Left ventricle myocardium inferior (tissue), 1 donor: ENCODE measurements at regions not wholly inside any gene's neighbourhood (a gene's known extent, or its start where the extent isn't known, plus 50 kb on each side); places are given as distances from the start of the nearest gene placed in this dataset.

Experiments
- DNase-seq: peaks from one replicate; pipeline ENCODE4 v3.0.0-alpha.2; 2020
- H3K27ac ChIP-seq: fragments of 200-600 bp; replicated peaks from 2 replicates; pipeline ENCODE4 v1.8.0; 2021
- H3K27me3 ChIP-seq: fragments of 200-600 bp; 2 replicates; pipeline ENCODE4 v1.8.0; 2021; ENCODE audit warnings: low read depth
- H3K36me3 ChIP-seq: fragments of 200-600 bp; 2 replicates; pipeline ENCODE4 v1.8.0; 2021
- H3K4me1 ChIP-seq: fragments of 200-600 bp; 2 replicates; pipeline ENCODE4 v1.8.0; 2021
- H3K4me3 ChIP-seq: fragments of 200-600 bp; 2 replicates; pipeline ENCODE4 v1.8.0; 2021; ENCODE audit warnings: mild to moderate bottlenecking, moderate library complexity
- H3K9me3 ChIP-seq: fragments of 200-600 bp; replicated peaks from 2 replicates; pipeline ENCODE4 v1.8.0; 2021
- intact Hi-C: fragments of 100-400 bp; cut with micrococcal nuclease; formaldehyde crosslinking; loops from one replicate; pipeline ENCODE4 v1.11.0; 2022
- TF ChIP-seq, protein P1 (sequence below): fragments of 200-600 bp; IDR thresholded peaks from 2 replicates; pipeline ENCODE4 v1.8.0; 2021; ENCODE audit warnings: antibody characterized with exemption, mild to moderate bottlenecking, borderline replicate concordance
- donor health status: DM: no; HTN: yes; CAD: no; lungs with severe emphysema.

DNA sequence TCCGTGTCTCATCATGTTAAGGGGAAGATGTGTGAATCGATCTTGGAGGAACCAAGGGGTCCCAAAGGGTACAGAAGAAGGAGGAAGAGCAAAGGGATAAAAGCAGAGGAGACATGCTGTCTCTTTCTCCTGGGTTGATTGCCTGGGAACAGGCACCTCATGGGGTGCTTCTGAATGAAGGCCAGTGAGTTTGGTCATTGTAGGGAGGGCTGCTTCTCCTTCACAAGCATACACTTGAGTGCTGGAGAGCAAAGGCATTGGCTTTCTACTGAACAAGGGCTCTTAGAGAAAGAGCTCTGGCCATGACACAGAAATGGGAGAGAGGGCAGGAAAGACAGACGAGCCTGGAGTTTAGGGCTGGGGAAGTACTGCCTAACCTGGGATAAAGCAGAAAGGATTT, 146.7 kb upstream of the NPY start:
- Histone ChIP-seq H3K27me3 (no peaks in the 10 kb centered on the region), H3K4me3 (no peak overlapping the region), H3K9me3 (no peaks in the 10 kb centered on the region), H3K4me1 (no peaks in the 10 kb centered on the region), H3K27ac (no peak overlapping the region), H3K36me3 (no peaks in the 10 kb centered on the region)
- no peak for DNase-seq
- intact Hi-C loops, result no loop called here
- TF ChIP-seq, protein P1, sequence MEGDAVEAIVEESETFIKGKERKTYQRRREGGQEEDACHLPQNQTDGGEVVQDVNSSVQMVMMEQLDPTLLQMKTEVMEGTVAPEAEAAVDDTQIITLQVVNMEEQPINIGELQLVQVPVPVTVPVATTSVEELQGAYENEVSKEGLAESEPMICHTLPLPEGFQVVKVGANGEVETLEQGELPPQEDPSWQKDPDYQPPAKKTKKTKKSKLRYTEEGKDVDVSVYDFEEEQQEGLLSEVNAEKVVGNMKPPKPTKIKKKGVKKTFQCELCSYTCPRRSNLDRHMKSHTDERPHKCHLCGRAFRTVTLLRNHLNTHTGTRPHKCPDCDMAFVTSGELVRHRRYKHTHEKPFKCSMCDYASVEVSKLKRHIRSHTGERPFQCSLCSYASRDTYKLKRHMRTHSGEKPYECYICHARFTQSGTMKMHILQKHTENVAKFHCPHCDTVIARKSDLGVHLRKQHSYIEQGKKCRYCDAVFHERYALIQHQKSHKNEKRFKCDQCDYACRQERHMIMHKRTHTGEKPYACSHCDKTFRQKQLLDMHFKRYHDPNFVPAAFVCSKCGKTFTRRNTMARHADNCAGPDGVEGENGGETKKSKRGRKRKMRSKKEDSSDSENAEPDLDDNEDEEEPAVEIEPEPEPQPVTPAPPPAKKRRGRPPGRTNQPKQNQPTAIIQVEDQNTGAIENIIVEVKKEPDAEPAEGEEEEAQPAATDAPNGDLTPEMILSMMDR, result no peak

DNA sequence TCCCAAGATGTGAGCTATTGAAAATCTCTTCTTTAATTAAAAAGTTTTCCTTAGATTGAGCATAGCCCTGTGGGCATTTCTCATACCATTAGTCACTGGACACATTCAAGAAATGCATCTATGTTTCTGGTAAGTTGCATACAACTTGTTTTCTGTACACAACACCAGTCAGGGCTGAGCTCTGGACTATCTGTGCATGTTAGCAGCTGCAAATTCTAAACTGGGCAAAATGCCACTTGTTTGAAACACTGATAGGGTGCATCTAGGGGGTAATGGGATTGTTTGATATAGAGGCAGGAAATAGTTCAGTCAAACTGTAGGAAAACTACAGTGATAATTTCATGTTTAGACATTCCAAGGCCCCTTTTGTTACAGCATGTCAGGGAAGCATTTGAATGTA, 145.6 kb upstream of the NPY start:
- Histone ChIP-seq H3K36me3 (no peaks in the 10 kb centered on the region), H3K9me3 (no peaks in the 10 kb centered on the region), H3K4me1 (no peaks in the 10 kb centered on the region), H3K27me3 (no peaks in the 10 kb centered on the region), H3K27ac (no peak overlapping the region), H3K4me3 (no peak overlapping the region)
- TF ChIP-seq, protein P1, result no peak
- intact Hi-C loops, result no loop called here
- DNase-seq, result no peak

DNA sequence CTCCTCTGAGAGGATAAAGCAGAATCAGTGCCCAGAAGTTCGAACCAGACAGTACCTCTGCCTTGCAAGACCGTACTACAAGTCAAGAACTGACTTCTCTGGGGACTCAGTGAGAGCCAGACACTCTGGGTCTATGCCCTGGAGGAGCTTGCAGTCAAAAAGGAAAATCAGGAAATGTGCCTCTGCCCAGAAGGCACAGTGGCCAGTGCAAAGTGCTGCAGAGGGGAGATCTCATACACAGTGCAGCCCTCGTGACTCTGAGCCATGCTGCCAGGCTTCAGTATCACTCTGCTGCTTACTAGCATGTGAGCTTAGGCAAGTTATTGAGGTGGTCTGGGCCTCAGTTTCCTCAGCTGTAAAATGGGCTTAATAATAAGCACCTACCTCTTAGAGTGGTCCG, 144.0 kb upstream of the NPY start:
- no peak overlapping the region for H3K27ac ChIP-seq
- H3K27me3 ChIP-seq, result no peaks in the 10 kb centered on the region
- no peaks in the 10 kb centered on the region for H3K9me3 ChIP-seq
- no peak for DNase-seq
- intact Hi-C loops, result no loop called here
- TF ChIP-seq, protein P1, result no peak
- no peaks in the 10 kb centered on the region for H3K36me3 ChIP-seq
- H3K4me1 ChIP-seq, result no peaks in the 10 kb centered on the region
- no peak overlapping the region for H3K4me3 ChIP-seq

DNA sequence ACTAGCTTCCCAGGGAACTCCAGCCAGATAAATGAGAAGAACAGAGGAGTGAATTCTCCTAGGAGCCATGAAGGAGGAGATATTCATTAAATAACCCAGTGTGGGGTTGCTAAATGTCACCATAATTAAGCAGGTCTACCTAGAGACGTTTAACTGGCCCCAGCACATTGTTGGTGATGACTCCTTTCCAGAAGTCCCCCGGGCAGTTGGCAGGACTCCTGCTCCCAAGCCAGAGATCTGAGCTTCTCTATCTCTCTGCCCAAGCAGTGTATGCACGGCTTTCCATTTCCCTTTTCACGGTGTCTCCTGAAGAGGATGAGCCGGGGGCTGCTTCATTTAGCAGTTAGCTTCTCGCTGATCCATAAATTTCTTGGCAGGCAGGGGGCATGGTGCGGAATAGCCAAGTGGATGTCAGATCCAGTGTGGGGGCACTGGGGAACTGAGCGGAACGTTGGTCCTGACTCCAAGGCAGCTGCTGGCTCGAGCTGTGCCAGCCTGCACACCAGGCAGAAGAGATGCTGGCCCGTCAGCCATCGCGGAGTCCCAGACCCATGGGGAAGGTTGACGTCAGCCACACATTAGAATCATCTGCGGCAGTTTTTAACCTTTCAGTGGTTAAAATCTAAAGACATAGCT, 142.0 kb upstream of the NPY start:
- Histone ChIP-seq H3K9me3 (no peaks in the 10 kb centered on the region), H3K4me3 (no peak overlapping the region), H3K27ac (no peak overlapping the region), H3K36me3 (no peaks in the 10 kb centered on the region), H3K27me3 (no peaks in the 10 kb centered on the region), H3K4me1 (no peaks in the 10 kb centered on the region)
- intact Hi-C loops, result no loop called here
- TF ChIP-seq, protein P1, result no peak
- DNase-seq, result no peak

DNA sequence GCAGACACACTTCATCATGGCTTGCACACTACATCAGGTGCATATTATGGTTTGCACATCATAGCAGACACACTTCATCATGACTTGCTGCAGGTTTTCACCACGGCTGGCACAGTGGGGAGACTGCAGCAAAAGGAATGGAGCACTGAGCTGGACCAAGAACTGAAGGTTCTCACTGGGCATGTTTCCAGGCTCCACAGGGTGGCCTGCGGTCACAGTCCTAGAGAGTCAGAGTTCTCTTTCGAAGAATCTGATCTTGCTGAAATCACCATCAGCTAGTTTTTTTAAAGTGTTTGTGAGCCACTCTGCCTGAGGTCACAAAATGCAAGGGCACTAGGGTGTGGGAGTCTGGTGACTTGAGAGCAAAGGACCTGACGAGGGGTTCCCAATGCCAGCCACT, 140.4 kb upstream of the NPY start:
- H3K27ac ChIP-seq, result no peak overlapping the region
- no peak overlapping the region for H3K4me3 ChIP-seq
- DNase-seq, result no peak
- intact Hi-C loops, result no loop called here
- no peaks in the 10 kb centered on the region for H3K27me3 ChIP-seq
- H3K4me1 ChIP-seq, result no peaks in the 10 kb centered on the region
- no peaks in the 10 kb centered on the region for H3K9me3 ChIP-seq
- TF ChIP-seq, protein P1, result no peak
- H3K36me3 ChIP-seq, result no peaks in the 10 kb centered on the region
